GM18519 (cell line): ENCODE measurements at regions not wholly inside any gene's neighbourhood (a gene's known extent, or its start where the extent isn't known, plus 50 kb on each side); places are given as distances from the start of the nearest gene placed in this dataset.
"Not testable (repeated sequence)": the region's sequence is repeated elsewhere in the genome, so short reads cannot be mapped to it uniquely, and the experiment has no call there.

Experiments
- ATAC-seq: cut with Tn5 transposase; IDR thresholded peaks from one replicate; pipeline ENCODE4 v1.9.1; 2021; ENCODE audit warnings: mild to moderate bottlenecking, moderate library complexity; ENCODE audit not compliant: unreplicated experiment, low FRiP score

- ATAC-seq: no peak
These were observed 129.7 kb downstream of the RTP5 start for GRCh38 chr2:241999184-241999583.

GRCh38 chr2:242001853-242002252 lies 132.3 kb downstream of the RTP5 start:
- ATAC-seq: no peak

GRCh38 chr2:242002944-242003343 lies 133.4 kb downstream of the RTP5 start:
- no peak for ATAC-seq

- no peak for ATAC-seq
These were observed 134.8 kb downstream of the RTP5 start for GRCh38 chr2:242004223-242004901.

- no peak for ATAC-seq
These were observed 135.3 kb downstream of the RTP5 start for GRCh38 chr2:242004902-242005230.

GRCh38 chr2:242006091-242006634 lies 136.6 kb downstream of the RTP5 start:
- ATAC-seq: not testable (repeated sequence)

GRCh38 chr2:242008908-242009307 lies 139.4 kb downstream of the RTP5 start:
- not testable (repeated sequence) for ATAC-seq

- not testable (repeated sequence) for ATAC-seq
These were observed 140.3 kb downstream of the RTP5 start for GRCh38 chr2:242009846-242010245.

- not testable (repeated sequence) for ATAC-seq
These were observed 141.0 kb downstream of the RTP5 start for GRCh38 chr2:242010252-242011166.

- no peak for ATAC-seq
These were observed 141.6 kb downstream of the RTP5 start for GRCh38 chr2:242011167-242011513.

- no peak for ATAC-seq
These were observed 142.0 kb downstream of the RTP5 start for GRCh38 chr2:242011516-242011915.

GRCh38 chr2:242011991-242012764 lies 142.6 kb downstream of the RTP5 start:
- ATAC-seq: no peak

GRCh38 chr2:242012956-242013764 lies 143.6 kb downstream of the RTP5 start:
- ATAC-seq: no peak

- ATAC-seq: no peak
These were observed 144.2 kb downstream of the RTP5 start for GRCh38 chr2:242013771-242014170.

- ATAC-seq: no peak
These were observed 145.9 kb downstream of the RTP5 start for GRCh38 chr2:242015108-242016065.

- no peak for ATAC-seq
These were observed 147.6 kb downstream of the RTP5 start for GRCh38 chr2:242017086-242017485.

- ATAC-seq: not testable (repeated sequence)
These were observed 148.9 kb downstream of the RTP5 start for GRCh38 chr2:242018416-242018815.

- ATAC-seq: no peak
These were observed 149.8 kb downstream of the RTP5 start for GRCh38 chr2:242019344-242019743.
